Naive thymus-derived CD4-positive, alpha-beta T cell (primary cell): ENCODE measurements at regions not wholly inside any gene's neighbourhood (a gene's known extent, or its start where the extent isn't known, plus 50 kb on each side); places are given as distances from the start of the nearest gene placed in this dataset.

ENCODE experiments used
- ATAC-seq: fragments of 150-1000 bp; cut with Tn5 transposase; 2 replicates; pipeline ENCODE4 v1.10.0; 2021; ENCODE audit warnings: mild to moderate bottlenecking, moderate library complexity
- CTCF ChIA-PET: fragments of 350-600 bp; sonication (Branson Sonifier 250); formaldehyde crosslinking; loops from one replicate; lab custom pipeline; 2021; ENCODE audit warnings: antibody characterized with exemption; lab: Charles Lee
- POLR2A ChIA-PET: fragments of 350-600 bp; sonication (Branson Sonifier 250); formaldehyde crosslinking; loops from one replicate; lab custom pipeline; 2021; ENCODE audit warnings: antibody characterized with exemption, inconsistent platforms; lab: Charles Lee
- DNase-seq, 9 donors: peaks; one replicate each; pipeline versions ENCODE4 v3.0.0 to v3.0.0-alpha.2; 2020 to 2022; ENCODE audit warnings: mixed read lengths in 1 of 9
- H3K27ac ChIP-seq: one replicate; pipeline ENCODE4 v1.7.0; 2013; ENCODE audit warnings: mild to moderate bottlenecking, low read depth, low read length, moderate library complexity
- H3K27me3 ChIP-seq, 2 donors: one replicate each; pipeline ENCODE4 v1.7.0; 2013; ENCODE audit warnings: low read length in 2 of 2, mild to moderate bottlenecking in 2 of 2, moderate library complexity in 2 of 2; ENCODE audit not compliant: control insufficient read depth in 2 of 2, insufficient read depth in 2 of 2
- H3K36me3 ChIP-seq, 3 experiments: 1 replicate in 2 of 3; 2 replicates in 1 of 3; pipeline ENCODE4 v1.7.0; 2013; ENCODE audit warnings: low read length in 3 of 3, mild to moderate bottlenecking in 3 of 3, moderate library complexity in 1 of 3; ENCODE audit not compliant: insufficient read depth in 3 of 3, control insufficient read depth in 2 of 3
- H3K4me1 ChIP-seq, 2 donors: one replicate each; pipeline ENCODE4 v1.7.0; 2013; ENCODE audit warnings: low read length in 2 of 2, mild to moderate bottlenecking in 2 of 2, moderate library complexity in 1 of 2; ENCODE audit not compliant: control insufficient read depth in 2 of 2, insufficient read depth in 2 of 2
- H3K4me3 ChIP-seq: 2 replicates; pipeline ENCODE4 v1.7.0; 2013; ENCODE audit warnings: mild to moderate bottlenecking, low read length
- H3K9me3 ChIP-seq, 3 experiments: 1 replicate in 2 of 3; 2 replicates in 1 of 3; pipeline ENCODE4 v1.7.0; 2013; ENCODE audit warnings: low read length in 3 of 3; ENCODE audit not compliant: control insufficient read depth in 2 of 3
- H3K27ac Mint-ChIP-seq, 9 donors: one replicate each; pipeline ENCODE4 v1.8.0; 2020 to 2022; ENCODE audit warnings: mixed read lengths in 9 of 9, mild to moderate bottlenecking in 8 of 9, moderate library complexity in 5 of 9, inconsistent platforms in 2 of 9
- H3K27me3 Mint-ChIP-seq, 5 donors: one replicate each; pipeline ENCODE4 v1.8.0; 2021 to 2022; ENCODE audit warnings: mixed read lengths in 5 of 5, mild to moderate bottlenecking in 1 of 5
- H3K36me3 Mint-ChIP-seq, 5 donors: one replicate each; pipeline ENCODE4 v1.8.0; 2020 to 2022; ENCODE audit warnings: mixed read lengths in 5 of 5, mild to moderate bottlenecking in 3 of 5, inconsistent platforms in 1 of 5
- H3K4me1 Mint-ChIP-seq, 7 donors: one replicate each; pipeline ENCODE4 v1.8.0; 2020 to 2022; ENCODE audit warnings: mixed read lengths in 7 of 7, mild to moderate bottlenecking in 3 of 7, inconsistent platforms in 1 of 7
- H3K4me3 Mint-ChIP-seq, 10 donors: one replicate each; pipeline ENCODE4 v1.8.0; 2020 to 2022; ENCODE audit warnings: mild to moderate bottlenecking in 10 of 10, mixed read lengths in 10 of 10, moderate library complexity in 6 of 10, inconsistent platforms in 2 of 10
- H3K9me3 Mint-ChIP-seq, 11 donors: one replicate each; pipeline ENCODE4 v1.8.0; 2020 to 2022; ENCODE audit warnings: mixed read lengths in 11 of 11, mild to moderate bottlenecking in 4 of 11, inconsistent platforms in 1 of 11, moderate library complexity in 1 of 11
- intact Hi-C, 2 donors: fragments of 100-400 bp; cut with micrococcal nuclease; formaldehyde crosslinking; loops; one replicate each; pipeline ENCODE4 v1.15.1; 2023

DNA sequence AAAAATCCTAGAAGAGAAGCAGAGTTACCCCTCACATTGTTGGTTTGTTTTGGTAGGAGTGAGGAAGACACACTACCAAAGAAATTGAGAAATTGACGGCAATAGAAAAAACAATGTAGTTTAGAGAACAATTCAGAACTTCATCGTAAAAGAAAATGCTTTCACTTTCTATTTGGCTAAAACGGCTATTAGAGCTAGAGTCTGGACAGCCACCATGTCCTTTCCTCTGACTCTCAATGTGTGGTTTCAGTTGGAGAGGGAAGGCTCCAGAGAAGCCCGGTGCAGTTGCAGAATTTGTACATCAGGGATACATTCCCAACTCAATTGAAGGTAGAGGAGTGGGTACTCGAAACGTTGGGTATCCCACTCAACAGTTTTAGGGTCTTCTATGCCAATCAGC lies 535.3 kb downstream of the GALC start:
- H3K4me1 ChIP-seq = no peaks in the 10 kb centered on the region
- ChIA-PET POLR2A (no interaction called here), CTCF (no interaction called here)
- H3K9me3 ChIP-seq = peaks cover 0 to 5% (median 0%) of the 10 kb centered on the region in 3 experiments
- no peak for ATAC-seq
- Mint-ChIP-seq H3K36me3 (no peaks in the 10 kb centered on the region), H3K27ac (no peak overlapping the region), H3K4me1 (no peaks in the 10 kb centered on the region), H3K27me3 (no peaks in the 10 kb centered on the region), H3K4me3 (peak overlapping the region in 2 of 10 donors; percentile 9 to 43), H3K9me3 (peaks cover 0 to 10% (median 3%) of the 10 kb centered on the region in 11 donors)
- H3K27me3 ChIP-seq = no peaks in the 10 kb centered on the region
- no peak for DNase-seq
- H3K4me3 ChIP-seq = no peak overlapping the region
- no peak overlapping the region for H3K27ac ChIP-seq
- intact Hi-C loops = no loop called here
- H3K36me3 ChIP-seq = no peaks in the 10 kb centered on the region

DNA sequence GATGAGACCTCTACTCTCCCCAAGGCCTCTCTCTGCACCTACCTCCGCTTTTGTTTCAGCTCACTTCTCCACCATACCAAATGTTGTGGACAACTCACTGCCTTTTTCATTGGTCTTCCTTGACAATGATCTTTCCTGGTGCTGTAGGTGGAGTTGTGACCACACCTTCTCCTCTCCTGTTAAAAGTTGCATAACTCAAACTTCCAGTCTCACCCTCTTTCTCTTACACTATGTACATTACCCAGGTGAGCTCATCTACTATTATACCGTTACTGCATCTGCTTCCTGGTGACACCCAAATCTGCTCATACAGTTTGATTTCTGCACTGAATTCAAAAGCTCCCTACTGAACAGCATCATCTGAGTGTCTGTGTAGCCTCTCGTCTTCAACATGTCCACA lies 542.8 kb downstream of the GALC start:
- ChIA-PET CTCF (no interaction called here), POLR2A (no interaction called here)
- no peaks in the 10 kb centered on the region for H3K36me3 Mint-ChIP-seq
- intact Hi-C loops = no loop called here
- Histone ChIP-seq H3K27ac (no peak overlapping the region), H3K27me3 (no peaks in the 10 kb centered on the region), H3K36me3 (no peaks in the 10 kb centered on the region), H3K9me3 (peaks cover 0 to 5% (median 0%) of the 10 kb centered on the region in 3 experiments), H3K4me3 (no peak overlapping the region), H3K4me1 (no peaks in the 10 kb centered on the region)
- no peaks in the 10 kb centered on the region for H3K4me1 Mint-ChIP-seq
- peaks cover 0 to 8% (median 3%) of the 10 kb centered on the region in 11 donors for H3K9me3 Mint-ChIP-seq
- no peak for DNase-seq
- no peak for ATAC-seq
- H3K27me3 Mint-ChIP-seq = no peaks in the 10 kb centered on the region
- no peak overlapping the region for H3K4me3 Mint-ChIP-seq
- no peak overlapping the region for H3K27ac Mint-ChIP-seq

DNA sequence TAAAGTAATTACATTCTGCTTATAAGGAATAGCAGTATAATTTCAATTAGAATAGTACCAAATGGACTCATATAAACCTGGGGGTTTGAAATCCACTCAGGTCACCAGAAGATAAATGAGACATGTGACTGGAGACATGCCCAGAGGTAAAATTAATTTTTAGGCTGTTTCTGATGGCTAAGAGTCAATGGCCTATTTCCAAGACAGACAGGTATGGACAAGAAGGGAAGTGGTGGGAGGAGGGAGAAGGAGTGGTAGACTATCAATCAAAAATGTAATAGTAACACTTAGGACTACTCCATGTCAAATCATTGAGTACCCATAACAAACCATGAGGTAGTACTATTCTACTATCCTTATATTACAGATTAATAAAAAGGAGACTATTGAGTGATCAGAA lies 544.0 kb downstream of the GALC start:
- ChIA-PET POLR2A (no interaction called here), CTCF (no interaction called here)
- H3K4me3 Mint-ChIP-seq = no peak overlapping the region
- H3K4me1 Mint-ChIP-seq = no peaks in the 10 kb centered on the region
- Histone ChIP-seq H3K9me3 (peaks cover 0 to 5% (median 0%) of the 10 kb centered on the region in 3 experiments), H3K27ac (no peak overlapping the region), H3K4me1 (no peaks in the 10 kb centered on the region), H3K36me3 (no peaks in the 10 kb centered on the region), H3K27me3 (no peaks in the 10 kb centered on the region), H3K4me3 (no peak overlapping the region)
- DNase-seq = no peak
- H3K36me3 Mint-ChIP-seq = no peaks in the 10 kb centered on the region
- no peak overlapping the region for H3K27ac Mint-ChIP-seq
- peaks cover 0 to 7% (median 2%) of the 10 kb centered on the region in 11 donors for H3K9me3 Mint-ChIP-seq
- no peak for ATAC-seq
- intact Hi-C loops = no loop called here
- H3K27me3 Mint-ChIP-seq = no peaks in the 10 kb centered on the region

DNA sequence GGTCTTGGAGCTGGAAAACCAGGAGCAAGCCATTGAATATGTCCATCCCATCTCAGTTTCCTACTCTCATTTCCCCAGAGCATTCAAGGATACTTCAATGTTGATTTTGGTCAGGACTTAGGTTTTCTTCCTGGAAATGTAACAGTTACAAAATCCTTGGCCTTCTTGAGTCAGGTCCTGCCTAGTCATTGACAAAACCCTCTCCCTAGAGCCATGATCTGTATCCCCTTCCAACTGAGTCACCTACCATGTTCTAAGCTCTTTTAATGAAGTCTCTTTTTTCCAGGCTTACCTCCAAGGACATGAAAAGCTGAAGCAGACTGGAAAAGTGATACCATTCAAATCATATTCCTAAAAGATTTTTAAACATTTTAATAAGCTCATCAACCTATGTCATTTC lies 549.2 kb downstream of the GALC start:
- CTCF ChIA-PET = no interaction called here
- H3K4me3 ChIP-seq = no peak overlapping the region

DNA sequence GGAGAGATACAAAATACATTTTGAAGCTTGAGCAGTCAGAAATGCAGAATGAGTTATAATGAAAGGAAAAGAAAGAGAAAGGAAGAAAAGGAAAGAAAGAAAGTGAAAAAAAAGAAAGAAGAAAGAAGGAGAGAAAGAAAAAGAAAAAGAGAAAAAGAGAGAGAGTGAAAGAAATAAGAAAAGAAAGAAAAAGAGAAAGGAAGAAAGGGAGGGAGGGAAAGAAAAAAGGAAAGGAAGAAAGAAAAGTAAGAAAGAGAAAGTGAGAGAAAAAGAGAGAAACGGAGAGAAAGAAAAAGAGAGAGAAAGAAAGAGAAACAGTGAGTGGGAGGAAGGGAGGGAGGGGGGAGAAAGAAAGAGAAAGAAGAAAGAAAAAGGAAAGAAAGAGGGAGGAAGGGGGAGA lies 549.9 kb downstream of the GALC start:
- ChIA-PET POLR2A (no interaction called here), CTCF (no interaction called here)
- Histone ChIP-seq H3K36me3 (no peaks in the 10 kb centered on the region), H3K27me3 (no peaks in the 10 kb centered on the region), H3K4me3 (no peak overlapping the region), H3K9me3 (no peaks in the 10 kb centered on the region), H3K4me1 (no peaks in the 10 kb centered on the region), H3K27ac (no peak overlapping the region)
- H3K27ac Mint-ChIP-seq = no peak overlapping the region
- no peak overlapping the region for H3K4me3 Mint-ChIP-seq
- H3K36me3 Mint-ChIP-seq = no peaks in the 10 kb centered on the region
- peaks cover 0 to 11% (median 3%) of the 10 kb centered on the region in 11 donors for H3K9me3 Mint-ChIP-seq
- no peaks in the 10 kb centered on the region for H3K4me1 Mint-ChIP-seq
- H3K27me3 Mint-ChIP-seq = no peaks in the 10 kb centered on the region
- intact Hi-C loops = no loop called here
- ATAC-seq (no peak), DNase-seq (no peak)

More for the DNA sequence above, 549.2 kb downstream of the GALC start:
- no peaks in the 10 kb centered on the region for H3K9me3 ChIP-seq
- no peaks in the 10 kb centered on the region for H3K27me3 ChIP-seq
- H3K36me3 ChIP-seq = no peaks in the 10 kb centered on the region
- Mint-ChIP-seq H3K4me1 (no peaks in the 10 kb centered on the region), H3K27me3 (no peaks in the 10 kb centered on the region), H3K4me3 (no peak overlapping the region), H3K9me3 (peaks cover 0 to 11% (median 3%) of the 10 kb centered on the region in 11 donors), H3K36me3 (no peaks in the 10 kb centered on the region), H3K27ac (no peak overlapping the region)
- no peak for ATAC-seq
- intact Hi-C loops = no loop called here
- H3K27ac ChIP-seq = no peak overlapping the region
- DNase-seq = no peak
- no peaks in the 10 kb centered on the region for H3K4me1 ChIP-seq
- POLR2A ChIA-PET = no interaction called here

DNA sequence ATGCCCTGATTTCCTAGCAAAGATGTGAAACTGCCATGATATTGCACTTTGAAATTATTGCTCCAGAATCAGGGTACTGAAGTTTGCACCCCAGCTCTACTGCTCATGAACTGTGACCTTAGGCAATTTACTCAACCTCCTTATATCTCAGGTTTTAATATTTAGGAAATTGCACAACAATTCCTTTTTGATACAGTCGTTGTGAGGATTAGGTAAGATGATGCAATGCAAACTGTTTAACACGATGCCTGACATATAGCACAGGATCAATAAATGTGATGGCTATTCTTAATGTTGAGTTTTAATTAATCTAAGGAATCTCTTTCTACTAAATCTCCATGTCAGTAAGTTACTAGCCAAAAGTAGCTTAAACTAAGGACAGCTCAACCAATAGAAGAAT lies 555.8 kb downstream of the GALC start:
- no peak overlapping the region for H3K27ac ChIP-seq
- no peak overlapping the region for H3K27ac Mint-ChIP-seq
- H3K9me3 Mint-ChIP-seq = peaks cover 0 to 10% (median 4%) of the 10 kb centered on the region in 11 donors
- no peaks in the 10 kb centered on the region for H3K27me3 ChIP-seq
- ATAC-seq (no peak), DNase-seq (no peak)
- no peaks in the 10 kb centered on the region for H3K4me1 ChIP-seq
- H3K9me3 ChIP-seq = no peaks in the 10 kb centered on the region
- no peaks in the 10 kb centered on the region for H3K27me3 Mint-ChIP-seq
- POLR2A ChIA-PET = no interaction called here
- no peak overlapping the region for H3K4me3 Mint-ChIP-seq
- no peaks in the 10 kb centered on the region for H3K36me3 Mint-ChIP-seq
- no peaks in the 10 kb centered on the region for H3K4me1 Mint-ChIP-seq
- H3K4me3 ChIP-seq = no peak overlapping the region
- intact Hi-C loops = no loop called here
- H3K36me3 ChIP-seq = no peaks in the 10 kb centered on the region
- CTCF ChIA-PET = no interaction called here

DNA sequence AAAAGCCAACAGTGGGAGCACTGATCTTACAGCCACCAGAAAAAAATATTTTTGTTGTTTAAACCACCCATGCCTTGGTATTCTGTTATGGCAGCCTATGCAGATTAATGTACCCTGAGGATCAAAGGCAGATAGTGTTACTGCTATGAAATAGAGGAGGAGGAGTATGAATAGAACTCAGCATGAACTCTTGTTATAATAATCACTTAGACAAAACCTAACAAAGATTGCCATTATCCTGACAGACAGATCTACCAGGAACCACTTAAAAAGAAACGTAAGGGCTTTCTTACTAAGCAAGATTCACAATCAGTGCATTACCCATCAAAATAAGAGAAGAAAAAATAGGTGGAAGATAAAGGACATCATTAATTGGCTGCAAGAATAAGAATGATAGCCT lies 558.3 kb downstream of the GALC start:
- Histone ChIP-seq H3K27me3 (no peaks in the 10 kb centered on the region), H3K27ac (no peak overlapping the region), H3K36me3 (no peaks in the 10 kb centered on the region), H3K4me1 (no peaks in the 10 kb centered on the region), H3K9me3 (no peaks in the 10 kb centered on the region), H3K4me3 (no peak overlapping the region)
- Mint-ChIP-seq H3K27ac (no peak overlapping the region), H3K4me1 (no peaks in the 10 kb centered on the region), H3K36me3 (no peaks in the 10 kb centered on the region), H3K9me3 (peaks cover 0 to 19% (median 5%) of the 10 kb centered on the region in 11 donors), H3K27me3 (no peaks in the 10 kb centered on the region), H3K4me3 (no peak overlapping the region)
- CTCF ChIA-PET = no interaction called here
- ATAC-seq (no peak), DNase-seq (no peak)
- POLR2A ChIA-PET = no interaction called here
- intact Hi-C loops = no loop called here
